ENCODE measurements at regions not wholly inside any gene's neighbourhood (a gene's known extent, or its start where the extent isn't known, plus 50 kb on each side); places are given as distances from the start of the nearest gene placed in this dataset.

DNA sequence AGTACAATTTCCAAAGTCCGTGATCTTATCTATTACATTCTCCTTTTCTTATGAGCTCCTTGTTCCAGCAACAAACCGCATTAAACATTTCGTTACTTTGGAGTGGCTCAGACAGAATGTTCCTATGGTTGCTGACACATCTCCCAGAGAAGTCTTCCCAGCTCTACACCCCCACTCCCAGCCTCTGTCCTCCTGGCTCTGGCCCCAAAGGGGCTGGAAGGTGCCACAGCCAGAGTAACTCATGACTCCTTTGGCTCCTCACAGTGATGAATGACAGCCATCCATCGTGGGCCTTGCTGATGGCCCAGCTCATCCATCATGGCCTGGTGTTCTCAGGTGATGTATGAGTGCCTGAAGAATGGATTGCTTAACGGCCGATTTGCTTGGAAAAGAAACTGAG lies 203.0 kb downstream of the DHX35 start:
- Histone ChIP-seq H3K4me1 (ENCODE audit: insufficient read depth, low read length) (no peaks in the 10 kb centered on the region), H3K27me3 (ENCODE audit: control insufficient read depth in 1 of 2, insufficient read depth in 2 of 2, low read length in 2 of 2) (no peaks in the 10 kb centered on the region), H3K9me3 (ENCODE audit: control insufficient read depth in 1 of 2, insufficient read depth in 1 of 2, low read length in 2 of 2) (peaks cover 0 to 3% of the 10 kb centered on the region in 2 experiments), H3K27ac (ENCODE audit: low read depth in 1 of 2, low read length in 2 of 2) (no peak overlapping the region), H3K4me3 (ENCODE audit: low read length) (no peak overlapping the region), H3K36me3 (ENCODE audit: insufficient read depth, low read length) (no peaks in the 10 kb centered on the region)
- Mint-ChIP-seq H3K4me3 (no peak overlapping the region), H3K4me1 (ENCODE audit: low read depth) (no peaks in the 10 kb centered on the region), H3K9me3 (no peaks in the 10 kb centered on the region), H3K36me3 (ENCODE audit: low read depth) (no peaks in the 10 kb centered on the region), H3K27ac (no peak overlapping the region), H3K27me3 (peaks cover 16% of the 10 kb centered on the region)
- intact Hi-C loops (cut with DNase I, micrococcal nuclease): no loop called here
- ATAC-seq (ENCODE audit: poor library complexity): no peak
- TF ChIP-seq CTCF (IDR thresholded peaks at IDR 0.05): no peak
- POLR2A ChIA-PET: no interaction called here
- CTCF ChIA-PET: no interaction called here
- no peak for DNase-seq

DNA sequence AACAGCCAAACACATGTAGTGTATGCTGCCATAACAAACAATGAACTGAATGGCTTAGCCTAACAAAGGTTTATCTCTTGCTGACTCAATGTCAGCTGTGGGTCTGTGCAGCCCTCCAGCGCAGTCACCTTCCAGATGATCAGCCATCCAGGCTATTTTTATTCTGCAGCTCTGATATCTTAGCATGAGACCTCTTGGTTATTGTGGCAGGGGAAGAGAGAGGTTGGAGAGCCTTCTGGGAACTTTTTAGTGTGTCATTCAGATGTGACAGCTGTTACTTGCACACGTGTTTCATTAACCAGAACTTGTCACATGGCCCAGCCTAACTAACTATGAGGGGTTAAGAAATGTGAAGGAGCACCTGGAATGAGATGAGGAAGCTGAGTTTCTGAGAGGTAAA lies 202.5 kb downstream of the DHX35 start:
- Mint-ChIP-seq H3K27me3 (peaks cover 18% of the 10 kb centered on the region), H3K4me1 (ENCODE audit: low read depth) (no peaks in the 10 kb centered on the region), H3K4me3 (no peak overlapping the region), H3K9me3 (no peaks in the 10 kb centered on the region), H3K36me3 (ENCODE audit: low read depth) (no peaks in the 10 kb centered on the region), H3K27ac (no peak overlapping the region)
- Histone ChIP-seq H3K4me1 (ENCODE audit: insufficient read depth, low read length) (no peaks in the 10 kb centered on the region), H3K4me3 (ENCODE audit: low read length) (no peak overlapping the region), H3K27ac (ENCODE audit: low read depth in 1 of 2, low read length in 2 of 2) (no peak overlapping the region), H3K27me3 (ENCODE audit: control insufficient read depth in 1 of 2, insufficient read depth in 2 of 2, low read length in 2 of 2) (no peaks in the 10 kb centered on the region), H3K9me3 (ENCODE audit: control insufficient read depth in 1 of 2, insufficient read depth in 1 of 2, low read length in 2 of 2) (peaks cover 0 to 3% of the 10 kb centered on the region in 2 experiments), H3K36me3 (ENCODE audit: insufficient read depth, low read length) (no peaks in the 10 kb centered on the region)
- ChIA-PET CTCF (no interaction called here), POLR2A (no interaction called here)
- DNase-seq (no peak), ATAC-seq (ENCODE audit: poor library complexity) (no peak)
- intact Hi-C loops (cut with DNase I, micrococcal nuclease): no loop called here
- TF ChIP-seq CTCF (IDR thresholded peaks at IDR 0.05): no peak

DNA sequence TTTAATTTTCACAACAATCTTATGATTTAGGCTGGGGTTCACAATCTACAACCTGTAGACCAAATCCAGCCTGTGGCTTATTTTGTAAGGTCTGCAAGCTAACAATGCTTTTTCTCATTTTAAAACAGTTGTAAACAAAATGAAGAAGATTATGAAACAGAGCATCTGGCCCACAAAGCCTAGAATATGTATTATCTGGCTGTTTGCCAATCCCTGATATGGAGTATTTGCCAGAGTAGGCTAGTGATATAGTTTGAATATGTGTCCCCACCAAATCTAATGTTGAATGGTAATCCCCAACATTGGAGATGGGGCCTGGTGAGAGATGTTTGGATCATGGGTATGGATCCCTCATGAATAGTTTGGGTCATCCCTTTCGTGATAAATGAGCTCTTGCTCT lies 201.8 kb downstream of the DHX35 start:
- H3K36me3 Mint-ChIP-seq (ENCODE audit: low read depth): no peaks in the 10 kb centered on the region
- H3K4me3 Mint-ChIP-seq: no peak overlapping the region
- CTCF ChIA-PET: no interaction called here
- no peak for TF ChIP-seq CTCF (IDR thresholded peaks at IDR 0.05)
- no peak overlapping the region for H3K27ac Mint-ChIP-seq
- Histone ChIP-seq H3K4me3 (ENCODE audit: low read length) (no peak overlapping the region), H3K27me3 (ENCODE audit: control insufficient read depth in 1 of 2, insufficient read depth in 2 of 2, low read length in 2 of 2) (no peaks in the 10 kb centered on the region), H3K9me3 (ENCODE audit: control insufficient read depth in 1 of 2, insufficient read depth in 1 of 2, low read length in 2 of 2) (peaks cover 0 to 3% of the 10 kb centered on the region in 2 experiments), H3K4me1 (ENCODE audit: insufficient read depth, low read length) (no peaks in the 10 kb centered on the region), H3K27ac (ENCODE audit: low read depth in 1 of 2, low read length in 2 of 2) (no peak overlapping the region), H3K36me3 (ENCODE audit: insufficient read depth, low read length) (no peaks in the 10 kb centered on the region)
- POLR2A ChIA-PET: no interaction called here
- H3K4me1 Mint-ChIP-seq (ENCODE audit: low read depth): no peaks in the 10 kb centered on the region
- H3K27me3 Mint-ChIP-seq: peaks cover 14% of the 10 kb centered on the region
- no peaks in the 10 kb centered on the region for H3K9me3 Mint-ChIP-seq
- intact Hi-C loops (cut with DNase I, micrococcal nuclease): no loop called here
- ATAC-seq (ENCODE audit: poor library complexity): no peak
- DNase-seq: no peak
